GM23248 (cell line): ENCODE measurements at regions not wholly inside any gene's neighbourhood (a gene's known extent, or its start where the extent isn't known, plus 50 kb on each side); places are given as distances from the start of the nearest gene placed in this dataset.

ENCODE experiments used
- DNase-seq: peaks from one replicate; pipeline ENCODE4 v3.0.0-alpha.2; 2015
- H2AFZ ChIP-seq: fragments of 200-600 bp; sonication (generic); 2 replicates; pipeline ENCODE4 v1.6.1; 2016; ENCODE audit warnings: antibody characterized with exemption
- H3F3A ChIP-seq: fragments of 200-600 bp; sonication (generic); 2 replicates; pipeline ENCODE4 v1.6.1; 2016; ENCODE audit warnings: mild to moderate bottlenecking, antibody characterized with exemption, mixed run types; ENCODE audit not compliant: insufficient read depth
- H3K27ac ChIP-seq: fragments of 200-600 bp; sonication (generic); 2 replicates; pipeline ENCODE4 v1.5.1; 2016; ENCODE audit warnings: mild to moderate bottlenecking
- H3K27me3 ChIP-seq: fragments of 200-600 bp; sonication (generic); replicated peaks from 2 replicates; pipeline ENCODE4 v1.6.1; 2016; ENCODE audit warnings: mild to moderate bottlenecking; ENCODE audit not compliant: insufficient read depth
- H3K36me3 ChIP-seq: fragments of 200-600 bp; sonication (generic); 2 replicates; pipeline ENCODE4 v1.6.1; 2016; ENCODE audit warnings: low read depth, mild to moderate bottlenecking
- H3K4me1 ChIP-seq: fragments of 200-600 bp; sonication (generic); 2 replicates; pipeline ENCODE4 v1.6.1; 2016; ENCODE audit warnings: mild to moderate bottlenecking; ENCODE audit not compliant: insufficient read depth
- H3K4me2 ChIP-seq: fragments of 200-600 bp; sonication (generic); one replicate; pipeline ENCODE4 v1.6.1; 2016; ENCODE audit warnings: mild to moderate bottlenecking; ENCODE audit not compliant: unreplicated experiment
- H3K4me3 ChIP-seq: fragments of 200-600 bp; sonication (generic); 2 replicates; pipeline ENCODE4 v1.5.1; 2016; ENCODE audit warnings: mild to moderate bottlenecking
- H3K79me2 ChIP-seq: fragments of 200-600 bp; sonication (generic); 2 replicates; pipeline ENCODE4 v1.6.1; 2016; ENCODE audit warnings: mild to moderate bottlenecking; ENCODE audit not compliant: insufficient read depth
- H3K9ac ChIP-seq: fragments of 200-600 bp; sonication (generic); 2 replicates; pipeline ENCODE4 v1.6.1; 2016; ENCODE audit warnings: mild to moderate bottlenecking
- H3K9me2 ChIP-seq: fragments of 200-600 bp; sonication (generic); 2 replicates; pipeline ENCODE4 v1.6.1; 2016; ENCODE audit warnings: mixed run types, mild to moderate bottlenecking, moderate library complexity; ENCODE audit not compliant: insufficient read depth
- H3K9me3 ChIP-seq: fragments of 200-600 bp; sonication (generic); one replicate; pipeline ENCODE4 v1.6.1; 2017; ENCODE audit warnings: low read depth
- H4K20me1 ChIP-seq: fragments of 200-600 bp; sonication (generic); 2 replicates; pipeline ENCODE4 v1.6.0; 2016; ENCODE audit not compliant: insufficient read depth
- EZH2 ChIP-seq: fragments of 200-600 bp; sonication (generic); IDR thresholded peaks from 2 replicates; pipeline ENCODE4 v1.6.1; 2018; ENCODE audit warnings: antibody characterized with exemption, mild to moderate bottlenecking; ENCODE audit not compliant: insufficient read depth, poor library complexity, severe bottlenecking
- EZH2phosphoT487 ChIP-seq: fragments of 200-600 bp; sonication (generic); IDR thresholded peaks from 2 replicates; pipeline ENCODE4 v1.6.1; 2018; ENCODE audit warnings: antibody characterized with exemption, moderate library complexity, mild to moderate bottlenecking, low read depth; ENCODE audit not compliant: insufficient read depth
- WGBS, 2 experiments: methylation state at CpG; one replicate each; pipeline ENCODE4 v1.1.6; 2015 to 2017; ENCODE audit warnings: low lambda C conversion rate in 2 of 2, low coverage in 1 of 2; ENCODE audit errors: missing lambda C conversion rate in 2 of 2; 5-methylcytosine and 5-hydroxymethylcytosine counted together
- in situ Hi-C: fragments of 300-500 bp; cut with MboI; formaldehyde crosslinking; loops from 2 replicates; pipeline ENCODE4 v1.15.0; 2020

- Histone ChIP-seq H3K36me3 (no peaks in the 10 kb centered on the region), H3K4me3 (no peak overlapping the region), H3K4me1 (no peaks in the 10 kb centered on the region), H3F3A (no peaks in the 10 kb centered on the region), H3K79me2 (no peaks in the 10 kb centered on the region), H3K9ac (no peak overlapping the region), H3K4me2 (no peak overlapping the region), H3K9me3 (no peaks in the 10 kb centered on the region), H2AFZ (no peak overlapping the region), H4K20me1 (no peaks in the 10 kb centered on the region), H3K27ac (no peak overlapping the region), H3K27me3 (no peaks in the 10 kb centered on the region), H3K9me2 (no peaks in the 10 kb centered on the region)
- in situ Hi-C loops, result no loop called here
- no peak for DNase-seq
- 74 to 77% methylated on average over 2 of the region's 2 CpGs for WGBS, 2 experiments
- no peak for TF ChIP-seq EZH2phosphoT487
- TF ChIP-seq EZH2, result no peak
Observed at GRCh38 chr12:77253321-77253720, 188.0 kb upstream of the E2F7 start.

- H3K4me3 ChIP-seq, result no peak overlapping the region
- WGBS, 2 experiments, result 78 to 79% methylated on average over 2 of the region's 2 CpGs
- in situ Hi-C loops, result no loop called here
Observed at GRCh38 chr12:77251799-77252198, 186.4 kb upstream of the E2F7 start.

GRCh38 chr12:77249892-77250291 is 184.5 kb upstream of the E2F7 start:
- no peaks in the 10 kb centered on the region for H3K4me1 ChIP-seq
- H3K9ac ChIP-seq, result no peak overlapping the region

More at GRCh38 chr12:77251799-77252198, 186.4 kb upstream of the E2F7 start:
- no peaks in the 10 kb centered on the region for H3K36me3 ChIP-seq
- no peak overlapping the region for H3K4me2 ChIP-seq
- H4K20me1 ChIP-seq, result no peaks in the 10 kb centered on the region
- H3K4me1 ChIP-seq, result no peaks in the 10 kb centered on the region
- H3K27me3 ChIP-seq, result no peaks in the 10 kb centered on the region
- H3K9ac ChIP-seq, result no peak overlapping the region
- DNase-seq, result no peak
- no peak for TF ChIP-seq EZH2
- TF ChIP-seq EZH2phosphoT487, result no peak
- H3K9me2 ChIP-seq, result no peaks in the 10 kb centered on the region
- no peaks in the 10 kb centered on the region for H3K79me2 ChIP-seq
- no peak overlapping the region for H3K27ac ChIP-seq
- no peak overlapping the region for H2AFZ ChIP-seq
- H3F3A ChIP-seq, result no peaks in the 10 kb centered on the region
- H3K9me3 ChIP-seq, result no peaks in the 10 kb centered on the region

GRCh38 chr12:77248036-77248435 is 182.7 kb upstream of the E2F7 start:
- 73 to 75% methylated on average over 2 of the region's 2 CpGs for WGBS, 2 experiments
- H3K4me1 ChIP-seq, result no peaks in the 10 kb centered on the region
- H3K79me2 ChIP-seq, result no peaks in the 10 kb centered on the region
- no peak overlapping the region for H3K4me3 ChIP-seq
- no peak overlapping the region for H3K9ac ChIP-seq
- no peak overlapping the region for H2AFZ ChIP-seq
- in situ Hi-C loops, result no loop called here
- H3K4me2 ChIP-seq, result no peak overlapping the region
- no peaks in the 10 kb centered on the region for H3K27me3 ChIP-seq
- no peak for TF ChIP-seq EZH2
- TF ChIP-seq EZH2phosphoT487, result no peak
- H3K9me3 ChIP-seq, result no peaks in the 10 kb centered on the region
- no peaks in the 10 kb centered on the region for H4K20me1 ChIP-seq
- no peak overlapping the region for H3K27ac ChIP-seq
- no peaks in the 10 kb centered on the region for H3K9me2 ChIP-seq
- no peaks in the 10 kb centered on the region for H3K36me3 ChIP-seq
- DNase-seq, result no peak
- no peaks in the 10 kb centered on the region for H3F3A ChIP-seq

More at GRCh38 chr12:77249892-77250291, 184.5 kb upstream of the E2F7 start:
- H3K79me2 ChIP-seq, result no peaks in the 10 kb centered on the region
- H3F3A ChIP-seq, result no peaks in the 10 kb centered on the region
- no peaks in the 10 kb centered on the region for H3K36me3 ChIP-seq
- H3K27ac ChIP-seq, result no peak overlapping the region
- no peaks in the 10 kb centered on the region for H3K9me2 ChIP-seq
- no peaks in the 10 kb centered on the region for H4K20me1 ChIP-seq
- DNase-seq, result no peak
- H3K4me2 ChIP-seq, result no peak overlapping the region
- no peaks in the 10 kb centered on the region for H3K27me3 ChIP-seq
- no peaks in the 10 kb centered on the region for H3K9me3 ChIP-seq
- H3K4me3 ChIP-seq, result no peak overlapping the region
- no peak overlapping the region for H2AFZ ChIP-seq
- 81 to 88% methylated on average over 5 of the region's 5 CpGs for WGBS, 2 experiments
- in situ Hi-C loops, result no loop called here
- no peak for TF ChIP-seq EZH2
- TF ChIP-seq EZH2phosphoT487, result no peak

- Histone ChIP-seq H3K27me3 (no peaks in the 10 kb centered on the region), H3K4me1 (no peaks in the 10 kb centered on the region), H3K4me2 (no peak overlapping the region), H2AFZ (no peak overlapping the region), H4K20me1 (no peaks in the 10 kb centered on the region), H3F3A (no peaks in the 10 kb centered on the region), H3K79me2 (no peaks in the 10 kb centered on the region), H3K27ac (no peak overlapping the region), H3K4me3 (no peak overlapping the region), H3K9me2 (no peaks in the 10 kb centered on the region), H3K9me3 (no peaks in the 10 kb centered on the region), H3K36me3 (no peaks in the 10 kb centered on the region), H3K9ac (no peak overlapping the region)
- 40 to 42% methylated on average over 3 of the region's 3 CpGs for WGBS, 2 experiments
- no peak for TF ChIP-seq EZH2
- no peak for TF ChIP-seq EZH2phosphoT487
- no peak for DNase-seq
- in situ Hi-C loops, result no loop called here
Observed at GRCh38 chr12:77247542-77247941, 182.2 kb upstream of the E2F7 start.
